ENCODE measurements at regions not wholly inside any gene's neighbourhood (a gene's known extent, or its start where the extent isn't known, plus 50 kb on each side); places are given as distances from the start of the nearest gene placed in this dataset.
"Not testable (repeated sequence)": the region's sequence is repeated elsewhere in the genome, so short reads cannot be mapped to it uniquely, and the experiment has no call there.

DNA sequence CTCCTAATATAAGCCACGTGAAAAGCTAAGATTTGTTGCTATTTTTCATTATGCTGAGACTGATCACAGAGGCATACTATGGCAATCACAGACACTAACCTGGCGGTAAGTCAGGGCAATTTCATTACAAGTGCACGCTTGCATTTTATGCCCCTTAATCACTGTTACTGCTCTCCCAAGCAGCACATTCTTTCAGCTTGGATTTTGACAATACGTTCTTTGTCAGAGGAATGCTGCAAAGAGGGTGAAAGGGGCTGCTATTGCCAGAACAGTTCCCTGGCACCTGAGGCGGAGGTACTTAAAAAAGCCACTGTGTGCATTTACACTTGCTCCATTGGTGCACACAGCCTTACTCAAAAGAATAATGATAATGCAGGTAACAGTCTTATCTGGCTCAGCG, 346.6 kb downstream of the RFC3 start:
- no peak for DNase-seq (ENCODE audit: low spot score)

DNA sequence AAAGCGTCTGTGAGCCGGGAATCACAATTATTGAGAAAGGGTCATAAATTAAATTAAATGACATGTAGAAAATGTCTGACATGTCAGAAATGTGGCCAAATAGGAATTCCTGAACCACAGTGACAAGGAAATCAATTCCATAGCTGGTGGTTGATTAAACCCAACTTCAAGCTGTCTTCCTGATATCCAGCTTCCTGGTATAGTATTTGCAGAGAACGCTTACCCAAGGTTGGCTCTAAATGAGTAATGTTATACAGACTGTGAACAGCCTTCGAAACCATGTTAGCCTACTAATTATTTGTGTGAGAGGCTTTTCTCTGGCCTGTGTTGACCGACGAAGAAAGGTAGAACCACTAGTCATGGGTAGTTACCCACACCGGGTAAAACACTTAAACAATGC, 347.2 kb downstream of the RFC3 start:
- no peak for DNase-seq (ENCODE audit: low spot score)

DNA sequence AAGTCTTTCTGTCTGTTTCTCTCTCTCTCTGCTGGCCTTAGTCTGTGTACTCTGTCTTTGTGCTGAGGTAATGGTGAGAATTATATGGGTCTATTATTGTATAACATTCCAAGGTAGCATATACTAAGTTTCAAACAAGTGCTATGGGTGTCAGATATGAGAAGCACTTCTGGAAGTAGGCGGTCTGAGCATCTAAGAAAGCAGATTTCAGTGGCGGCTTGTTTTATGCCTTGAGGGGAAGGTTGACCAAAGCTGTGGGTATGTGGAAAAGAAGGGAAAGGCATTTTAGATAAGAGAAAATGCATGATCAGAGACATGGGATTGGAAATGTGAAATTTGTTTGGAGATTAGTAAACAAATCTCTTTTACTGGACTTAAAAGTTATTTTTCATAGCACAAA, 348.5 kb downstream of the RFC3 start:
- no peak for DNase-seq (ENCODE audit: low spot score)

DNA sequence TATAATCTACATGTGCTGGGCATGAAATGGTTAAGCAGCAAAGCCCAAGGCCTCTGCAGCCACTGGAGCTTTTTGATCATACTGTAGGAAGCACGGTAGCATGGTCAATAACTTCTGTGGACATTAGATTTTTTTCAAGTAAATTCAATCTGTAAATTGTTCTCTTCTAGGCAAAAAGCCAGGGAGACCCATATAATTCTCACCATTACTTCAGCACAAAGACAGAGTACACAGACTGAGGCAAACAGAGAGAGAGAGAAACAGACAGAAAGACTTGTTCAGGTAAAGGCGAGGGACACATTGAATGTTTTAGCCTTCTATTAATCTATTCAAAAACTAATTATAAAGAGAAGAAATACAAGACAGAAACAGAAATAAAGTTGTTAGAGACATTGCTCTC, 349.4 kb downstream of the RFC3 start:
- no peak for DNase-seq (ENCODE audit: low spot score)

DNA sequence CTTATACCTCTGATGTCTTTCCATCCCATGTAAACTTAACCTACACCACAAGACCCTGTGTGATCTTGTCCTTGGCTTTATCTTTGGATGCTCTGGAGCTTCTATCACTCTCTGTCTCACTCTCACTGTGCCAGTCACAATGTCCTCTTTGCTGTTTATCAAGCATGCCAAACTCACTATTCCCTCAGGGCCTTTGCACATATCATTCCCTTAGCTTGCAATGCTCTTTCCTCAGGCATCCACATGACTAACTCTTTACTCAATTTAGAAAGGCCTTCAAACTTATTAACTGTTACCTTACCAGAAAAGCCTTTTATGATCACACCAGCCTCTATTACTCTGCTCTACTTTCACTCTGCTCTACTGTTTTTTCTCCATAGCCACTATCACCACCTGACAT, 354.1 kb downstream of the RFC3 start:
- DNase-seq (ENCODE audit: low spot score) = no peak

DNA sequence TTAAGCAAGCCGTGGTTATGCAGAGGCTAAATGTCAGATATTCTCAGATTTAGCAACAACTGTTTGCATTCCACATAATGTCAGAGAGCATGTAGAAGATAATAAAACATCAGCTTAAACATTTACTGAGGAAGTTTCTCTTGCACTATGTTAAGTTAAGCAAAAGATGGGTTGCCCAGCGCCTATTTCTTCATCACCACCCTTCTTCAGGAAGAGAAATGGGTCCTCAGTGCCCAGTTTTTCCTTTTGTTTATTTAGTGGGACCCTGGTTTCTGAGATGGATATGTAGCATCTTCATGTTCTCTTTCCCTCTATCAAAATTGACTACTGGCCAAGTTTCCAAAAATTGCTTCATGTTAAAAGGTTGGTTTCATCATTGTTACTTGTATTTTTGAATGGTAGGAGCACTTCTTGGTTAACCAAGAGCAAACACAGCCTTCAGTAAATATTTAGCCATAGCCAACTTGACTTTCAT, 356.8 kb downstream of the RFC3 start:
- DNase-seq (ENCODE audit: low spot score) = peak; percentile 46

GRCh38 chr13:34175551-34175950, 357.6 kb downstream of the RFC3 start:
- DNase-seq (ENCODE audit: low spot score) = no peak

DNA sequence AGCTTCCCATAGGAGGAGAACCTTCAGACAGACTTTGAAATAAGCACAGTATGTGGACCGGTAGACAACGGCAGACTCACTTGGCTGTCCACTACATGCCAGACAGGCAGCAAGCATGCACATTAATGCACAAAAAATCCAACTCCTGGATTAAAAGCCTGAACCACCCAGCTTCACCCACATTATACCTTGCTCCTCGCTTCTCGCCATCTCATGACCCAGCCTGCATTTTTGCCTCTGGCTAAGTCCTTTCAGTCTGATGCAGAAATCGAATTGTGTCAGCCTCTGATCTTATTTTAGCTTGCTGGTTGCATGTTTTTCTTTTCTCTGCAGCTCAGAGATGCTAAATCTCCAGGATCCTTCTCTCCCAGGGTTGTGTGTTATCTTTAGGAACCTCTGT, 358.7 kb downstream of the RFC3 start:
- DNase-seq (ENCODE audit: low spot score) = peak; percentile 76

DNA sequence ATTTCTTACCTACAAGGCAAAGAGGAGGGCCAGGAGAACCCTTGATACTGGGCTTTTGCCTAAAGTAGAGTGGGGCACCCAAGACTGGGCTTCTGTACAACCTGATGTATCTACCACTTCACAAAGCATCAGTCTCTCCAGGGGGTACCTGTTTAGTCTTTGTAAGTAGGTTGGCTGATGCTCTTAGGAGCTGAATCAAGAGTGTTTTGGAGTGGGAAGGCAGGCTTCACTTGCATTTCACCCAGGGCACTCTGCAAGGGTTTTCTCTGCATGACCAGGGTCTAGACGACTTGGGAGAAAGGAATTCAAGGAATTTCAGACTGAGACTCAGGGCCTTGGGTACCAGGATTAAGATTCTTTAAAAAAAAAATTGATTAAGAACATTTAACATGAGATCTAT, 361.5 kb downstream of the RFC3 start:
- no peak for DNase-seq (ENCODE audit: low spot score)

- peak; percentile 50 for DNase-seq (ENCODE audit: low spot score)
Measured at GRCh38 chr13:34179927-34180326, 362.0 kb downstream of the RFC3 start.

DNA sequence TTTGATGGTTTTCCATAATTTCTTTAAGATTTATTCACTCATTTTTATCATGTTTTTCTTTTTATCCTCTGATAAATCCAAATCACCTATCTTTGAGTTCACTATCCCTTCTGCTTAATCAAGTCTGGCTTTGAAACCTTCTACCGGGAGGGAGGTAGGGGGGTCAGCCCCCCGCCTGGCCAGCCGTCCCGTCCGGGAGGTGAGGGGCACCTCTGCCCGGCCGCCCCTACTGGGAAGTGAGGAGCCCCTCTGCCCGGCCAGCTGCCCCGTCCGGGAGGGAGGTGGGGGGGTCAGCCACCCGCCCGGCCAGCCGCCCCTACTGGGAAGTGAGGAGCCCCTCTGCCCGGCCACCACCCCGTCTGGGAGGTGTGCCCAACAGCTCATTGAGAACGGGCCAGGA, 363.3 kb downstream of the RFC3 start:
- DNase-seq (ENCODE audit: low spot score) = not testable (repeated sequence)

DNA sequence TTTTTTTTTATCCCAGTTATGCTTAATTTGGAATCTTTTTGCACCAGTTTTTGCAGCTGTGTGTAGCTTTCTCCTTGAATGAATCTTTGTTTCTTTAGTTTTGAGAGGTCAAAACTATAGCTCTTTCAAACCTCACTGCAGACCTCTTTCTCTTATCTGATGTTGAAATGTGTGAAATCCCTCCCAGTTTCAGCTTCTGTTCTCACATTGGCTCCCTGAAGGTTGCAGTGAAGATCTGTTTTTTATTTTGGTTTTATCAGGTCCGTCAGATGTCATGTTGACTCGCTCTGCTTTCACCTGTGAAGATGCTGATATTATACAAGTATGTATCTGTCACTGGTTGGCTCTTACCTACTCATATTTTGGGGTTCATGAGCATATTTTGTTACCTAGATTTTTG, 372.0 kb downstream of the RFC3 start:
- DNase-seq (ENCODE audit: low spot score) = no peak

GRCh38 chr13:34201050-34201913, 383.3 kb downstream of the RFC3 start:
- DNase-seq (ENCODE audit: low spot score) = peak; percentile 92

DNA sequence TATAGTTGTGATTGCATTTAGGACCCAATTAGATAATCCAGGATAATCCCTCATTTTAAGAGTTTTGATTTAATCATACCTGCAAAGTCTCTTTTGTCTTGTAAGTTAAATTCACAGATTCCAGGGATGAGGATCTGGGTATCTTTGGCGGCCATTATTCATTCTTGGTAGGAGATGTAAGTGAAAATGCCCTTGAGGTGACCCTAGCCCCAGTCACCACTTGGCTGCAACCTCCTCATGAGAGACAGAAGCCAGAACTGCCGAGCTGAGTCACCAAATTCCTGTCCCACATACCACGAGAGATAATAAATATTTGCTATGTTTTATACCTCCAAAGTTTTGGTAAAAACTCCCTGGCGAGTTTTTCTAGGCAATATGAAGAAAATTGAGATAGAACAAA, 389.4 kb downstream of the RFC3 start:
- DNase-seq (ENCODE audit: low spot score) = peak; percentile 86

DNA sequence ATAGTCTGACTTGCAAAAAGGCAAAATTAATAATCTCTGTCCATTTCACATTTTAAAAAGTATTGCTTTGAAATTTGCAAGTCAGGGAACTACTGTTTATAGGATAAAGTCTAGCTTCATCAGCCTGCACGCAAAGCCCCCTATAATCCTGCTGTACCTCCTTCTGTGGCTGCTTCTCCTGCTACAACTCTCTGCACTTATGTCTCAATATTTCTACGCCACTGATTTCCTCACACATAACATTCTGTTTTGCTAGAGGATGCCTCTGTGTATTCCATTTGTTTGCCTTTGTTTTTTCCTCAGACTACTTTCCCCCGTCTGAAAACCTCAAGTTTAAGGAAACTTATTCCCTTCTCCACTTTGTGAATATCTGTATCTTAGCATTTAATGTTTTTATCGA, 389.9 kb downstream of the RFC3 start:
- DNase-seq (ENCODE audit: low spot score) = peak; percentile 69

- peak; percentile 74 for DNase-seq (ENCODE audit: low spot score)
Measured at GRCh38 chr13:34208336-34208735, 390.4 kb downstream of the RFC3 start.

DNA sequence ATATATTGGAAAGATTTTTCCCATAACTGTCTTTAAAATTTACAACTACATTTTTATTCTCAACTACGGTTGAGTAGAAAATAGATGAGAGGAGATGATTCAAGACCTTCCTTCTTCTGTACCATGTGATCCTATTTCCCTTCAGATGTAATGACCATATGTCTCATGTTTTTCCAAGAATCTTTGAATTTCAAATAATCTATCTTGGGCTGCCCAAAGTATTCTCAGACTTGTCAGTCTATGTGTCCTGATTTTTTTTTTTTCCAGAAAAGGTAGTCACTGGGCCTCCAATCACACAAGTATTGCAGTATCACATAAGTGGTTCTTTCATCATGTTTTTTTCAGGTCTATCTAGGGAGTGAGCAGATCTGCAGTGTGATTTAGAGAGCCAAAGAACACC, 392.4 kb downstream of the RFC3 start:
- DNase-seq (ENCODE audit: low spot score) = no peak

GRCh38 chr13:34214686-34215085, 396.7 kb downstream of the RFC3 start:
- DNase-seq (ENCODE audit: low spot score) = no peak

- no peak for DNase-seq (ENCODE audit: low spot score)
Measured at GRCh38 chr13:34216256-34216655, 398.3 kb downstream of the RFC3 start.

DNA sequence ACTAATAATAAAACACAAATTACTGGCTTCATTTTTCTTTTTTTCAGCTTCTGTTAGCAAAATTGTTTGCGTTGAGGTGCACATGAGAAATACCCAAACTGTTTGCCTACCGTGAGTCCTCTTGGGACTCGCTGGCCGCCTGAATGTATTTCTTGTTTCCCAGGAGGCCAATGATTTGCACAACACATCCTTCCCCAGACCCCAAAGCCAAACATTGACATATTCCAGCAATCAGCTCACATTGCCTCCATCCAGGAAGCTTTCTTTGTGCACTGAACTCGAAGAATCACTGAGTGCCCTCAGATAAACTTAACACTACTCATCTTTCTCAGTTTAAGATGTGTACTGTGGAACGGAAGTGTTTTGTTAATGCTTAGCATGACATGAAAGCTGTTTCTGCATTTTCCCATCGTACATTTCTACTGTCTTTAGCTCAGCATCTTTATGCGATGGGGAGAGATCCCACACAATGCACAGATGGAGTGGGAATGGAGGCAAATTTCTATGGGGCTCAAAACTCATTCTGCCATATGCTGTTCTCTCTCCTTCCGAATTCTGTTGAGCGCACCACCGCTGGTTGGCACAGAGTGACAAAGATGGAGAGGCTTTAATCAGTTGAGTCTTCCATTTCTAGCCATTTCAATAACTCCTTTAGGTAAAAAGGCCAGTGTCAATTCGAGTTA, 399.5 kb downstream of the RFC3 start:
- peak; percentile 56 for DNase-seq (ENCODE audit: low spot score)

GRCh38 chr13:34223984-34224383, 406.0 kb downstream of the RFC3 start:
- DNase-seq (ENCODE audit: low spot score) = no peak

DNA sequence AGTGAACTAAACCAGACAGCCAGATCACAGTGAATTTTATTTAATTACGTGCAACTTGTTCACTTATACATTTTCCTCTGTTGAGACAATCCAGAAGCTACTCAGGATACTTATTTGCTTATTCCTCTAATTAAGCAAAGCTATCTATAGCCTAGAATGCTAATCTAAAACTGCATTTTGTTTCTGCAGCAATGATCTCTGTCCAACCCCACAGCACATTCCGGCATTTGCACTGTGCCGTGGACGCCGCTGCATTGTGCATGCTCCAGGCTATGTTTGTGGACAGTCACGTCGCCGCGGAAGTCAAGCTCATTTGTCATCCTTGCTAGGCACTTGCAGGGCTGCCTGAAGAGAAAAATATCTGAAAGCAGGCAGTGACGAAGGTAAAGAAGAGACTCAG, 406.9 kb downstream of the RFC3 start:
- DNase-seq (ENCODE audit: low spot score) = peak; percentile 42

- no peak for DNase-seq (ENCODE audit: low spot score)
Measured at GRCh38 chr13:34230271-34230670, 412.3 kb downstream of the RFC3 start.
